SK-N-MC (cell line): ENCODE measurements at regions not wholly inside any gene's neighbourhood (a gene's known extent, or its start where the extent isn't known, plus 50 kb on each side); places are given as distances from the start of the nearest gene placed in this dataset.

Experiments used
- EZH2 ChIP-seq: fragments of 200-600 bp; sonication (generic); IDR thresholded peaks from one replicate; pipeline ENCODE4 v1.6.1; 2017; ENCODE audit warnings: antibody characterized with exemption
- FOXP2 ChIP-seq: optimal IDR thresholded peaks from 2 replicates; pipeline ENCODE3; 2011; ENCODE audit warnings: mild to moderate bottlenecking, moderate library complexity; ENCODE audit not compliant: insufficient read depth; ENCODE audit errors: extremely low read length, control extremely low read depth
- POLR2AphosphoS5 ChIP-seq: IDR thresholded peaks from 2 replicates; pipeline ENCODE4 v1.6.1; 2012; ENCODE audit warnings: mild to moderate bottlenecking, low read depth, low read length, borderline replicate concordance

DNA sequence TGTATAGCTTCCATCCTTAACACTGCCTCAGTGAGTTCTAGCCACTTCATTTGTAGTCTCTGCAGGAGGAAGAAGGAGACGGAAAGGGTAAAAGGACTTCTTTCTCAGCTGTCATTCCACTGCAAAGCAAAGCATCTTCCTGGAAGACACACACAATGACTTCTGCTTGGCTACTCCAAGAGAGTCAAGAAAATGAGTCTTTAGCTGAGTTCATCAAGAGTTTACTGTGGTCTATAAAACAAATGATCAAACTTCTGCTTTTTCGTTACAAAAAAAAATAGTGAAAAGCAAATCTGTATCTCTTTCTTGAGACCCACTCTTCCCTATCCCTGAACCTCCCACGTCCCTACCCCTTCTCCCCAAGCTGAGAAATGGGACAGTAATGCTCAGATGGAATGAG, 205.0 kb upstream of the AHR start:
- TF ChIP-seq POLR2AphosphoS5 (no peak), EZH2 (no peak), FOXP2 (no peak)
